Right lobe of liver (tissue), 4 donors: ENCODE measurements at regions not wholly inside any gene's neighbourhood (a gene's known extent, or its start where the extent isn't known, plus 50 kb on each side); places are given as distances from the start of the nearest gene placed in this dataset.

Experiments used
- POLR2A ChIP-seq: fragments of 450-650 bp; IDR thresholded peaks from one replicate; pipeline ENCODE4 v1.6.1; 2017; ENCODE audit warnings: antibody characterized with exemption, mild to moderate bottlenecking
- TF ChIP-seq, protein P1 (sequence below), 4 donors: fragments of 200-600 bp in 3 of 4; fragments of 450-650 bp in 1 of 4; IDR thresholded peaks; one replicate each; pipeline versions ENCODE4 v1.5.1 to v1.8.0; 2016 to 2022; ENCODE audit warnings: antibody characterized with exemption in 4 of 4, mild to moderate bottlenecking in 2 of 4
- donor health status: DM: no; HTN: no; CAD: no.
- donor health status: DM: no; HTN: no; CAD: no.
- donor health status: DM: no; HTN: yes; CAD: no.

DNA sequence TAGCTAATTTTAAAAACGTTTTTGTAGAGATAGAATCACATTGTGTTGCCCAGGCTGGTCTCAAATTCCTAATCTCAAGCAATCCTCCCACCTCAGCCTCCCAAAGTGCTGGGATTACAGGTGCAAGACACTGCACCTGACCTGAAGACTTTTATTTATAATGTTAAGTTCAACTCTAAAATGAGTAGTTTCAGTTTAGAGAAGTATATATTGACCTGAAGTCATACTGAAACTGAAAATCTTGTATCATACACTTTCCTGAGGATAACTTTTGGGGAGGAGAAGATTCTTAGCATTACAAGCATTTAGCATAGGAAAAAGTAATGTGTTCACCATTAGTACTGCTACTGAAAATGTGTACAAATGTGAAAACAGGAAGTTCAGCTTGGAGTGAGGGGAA lies 249.3 kb downstream of the CASP12 start:
- TF ChIP-seq, protein P1, sequence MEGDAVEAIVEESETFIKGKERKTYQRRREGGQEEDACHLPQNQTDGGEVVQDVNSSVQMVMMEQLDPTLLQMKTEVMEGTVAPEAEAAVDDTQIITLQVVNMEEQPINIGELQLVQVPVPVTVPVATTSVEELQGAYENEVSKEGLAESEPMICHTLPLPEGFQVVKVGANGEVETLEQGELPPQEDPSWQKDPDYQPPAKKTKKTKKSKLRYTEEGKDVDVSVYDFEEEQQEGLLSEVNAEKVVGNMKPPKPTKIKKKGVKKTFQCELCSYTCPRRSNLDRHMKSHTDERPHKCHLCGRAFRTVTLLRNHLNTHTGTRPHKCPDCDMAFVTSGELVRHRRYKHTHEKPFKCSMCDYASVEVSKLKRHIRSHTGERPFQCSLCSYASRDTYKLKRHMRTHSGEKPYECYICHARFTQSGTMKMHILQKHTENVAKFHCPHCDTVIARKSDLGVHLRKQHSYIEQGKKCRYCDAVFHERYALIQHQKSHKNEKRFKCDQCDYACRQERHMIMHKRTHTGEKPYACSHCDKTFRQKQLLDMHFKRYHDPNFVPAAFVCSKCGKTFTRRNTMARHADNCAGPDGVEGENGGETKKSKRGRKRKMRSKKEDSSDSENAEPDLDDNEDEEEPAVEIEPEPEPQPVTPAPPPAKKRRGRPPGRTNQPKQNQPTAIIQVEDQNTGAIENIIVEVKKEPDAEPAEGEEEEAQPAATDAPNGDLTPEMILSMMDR (IDR thresholded peaks at IDR 0.05) = no peak
- no peak for TF ChIP-seq POLR2A
